Transverse colon (tissue), 4 donors: ENCODE measurements at regions not wholly inside any gene's neighbourhood (a gene's known extent, or its start where the extent isn't known, plus 50 kb on each side); places are given as distances from the start of the nearest gene placed in this dataset.

Experiments
- DNase-seq: peaks from one replicate; pipeline ENCODE4 v3.0.0-alpha.2; 2019
- H3K27ac ChIP-seq, 4 donors: fragments of 200-600 bp; sonication (generic); 2 replicates each; pipeline ENCODE4 v1.5.1; 2016 to 2018; ENCODE audit warnings: inconsistent platforms in 4 of 4
- H3K27me3 ChIP-seq: fragments of 200-600 bp; sonication (generic); 2 replicates; pipeline ENCODE4 v1.5.1; 2017; ENCODE audit warnings: inconsistent platforms
- H3K36me3 ChIP-seq, 4 donors: fragments of 200-600 bp; sonication (generic); 2 replicates each; pipeline ENCODE4 v1.5.1; 2017 to 2019; ENCODE audit warnings: inconsistent platforms in 4 of 4
- H3K4me1 ChIP-seq, 4 donors: fragments of 200-600 bp; sonication (generic); 2 replicates each; pipeline ENCODE4 v1.5.1; 2017 to 2020; ENCODE audit warnings: inconsistent platforms in 4 of 4
- H3K4me3 ChIP-seq, 4 donors: fragments of 200-600 bp; sonication (generic); 1 replicate in 1 of 4; 2 replicates in 3 of 4; pipeline versions ENCODE4 v1.5.1 to v1.6.1; 2017 to 2019; ENCODE audit warnings: inconsistent platforms in 4 of 4
- H3K9me3 ChIP-seq, 2 donors: fragments of 200-600 bp; sonication (generic); 2 replicates each; pipeline ENCODE4 v1.5.1; 2017 to 2019; ENCODE audit warnings: inconsistent platforms in 2 of 2
- CTCF ChIP-seq, 5 experiments: fragments of 200-600 bp in 3 of 5; fragments of 450-650 bp in 2 of 5; sonication (generic) in 3 of 5; IDR thresholded peaks; 1 replicate in 2 of 5; 2 replicates in 3 of 5; pipeline ENCODE4 v1.5.1; 2016 to 2017; ENCODE audit warnings: antibody characterized with exemption in 5 of 5, inconsistent platforms in 3 of 5, mild to moderate bottlenecking in 2 of 5, moderate library complexity in 1 of 5
- EP300 ChIP-seq: sonication (generic); formaldehyde crosslinking; IDR thresholded peaks from one replicate; pipeline ENCODE4 v1.6.1; 2017; ENCODE audit warnings: antibody characterized with exemption, low read depth
- POLR2A ChIP-seq: fragments of 450-650 bp; IDR thresholded peaks from one replicate; pipeline ENCODE4 v1.6.1; 2016; ENCODE audit warnings: antibody characterized with exemption, mild to moderate bottlenecking, moderate library complexity
- POLR2AphosphoS5 ChIP-seq, 3 donors: sonication (generic); formaldehyde crosslinking; IDR thresholded peaks; one replicate each; pipeline ENCODE4 v1.6.1; 2016; ENCODE audit warnings: antibody characterized with exemption in 3 of 3
- WGBS, 2 donors: methylation state at CpG; one replicate each; pipeline ENCODE4 v1.1.5; 2018; ENCODE audit warnings: low coverage in 1 of 2; 5-methylcytosine and 5-hydroxymethylcytosine counted together
- in situ Hi-C, 4 donors: fragments of 200-750 bp; cut with MboI; loops; one replicate each; pipeline versions ENCODE4 v1.15.0 to v1.15.1; 2017; ENCODE audit warnings: low sequenced_read_pairs in 3 of 4, low pct_ligation_motif_present in 1 of 4, low pct_unique_long_range_greater_than_20kb in 1 of 4
- intact Hi-C: fragments of 100-400 bp; cut with DNase I; formaldehyde crosslinking; loops from one replicate; pipeline ENCODE4 v1.15.1; 2023; ENCODE audit warnings: low total_unique reads

DNA sequence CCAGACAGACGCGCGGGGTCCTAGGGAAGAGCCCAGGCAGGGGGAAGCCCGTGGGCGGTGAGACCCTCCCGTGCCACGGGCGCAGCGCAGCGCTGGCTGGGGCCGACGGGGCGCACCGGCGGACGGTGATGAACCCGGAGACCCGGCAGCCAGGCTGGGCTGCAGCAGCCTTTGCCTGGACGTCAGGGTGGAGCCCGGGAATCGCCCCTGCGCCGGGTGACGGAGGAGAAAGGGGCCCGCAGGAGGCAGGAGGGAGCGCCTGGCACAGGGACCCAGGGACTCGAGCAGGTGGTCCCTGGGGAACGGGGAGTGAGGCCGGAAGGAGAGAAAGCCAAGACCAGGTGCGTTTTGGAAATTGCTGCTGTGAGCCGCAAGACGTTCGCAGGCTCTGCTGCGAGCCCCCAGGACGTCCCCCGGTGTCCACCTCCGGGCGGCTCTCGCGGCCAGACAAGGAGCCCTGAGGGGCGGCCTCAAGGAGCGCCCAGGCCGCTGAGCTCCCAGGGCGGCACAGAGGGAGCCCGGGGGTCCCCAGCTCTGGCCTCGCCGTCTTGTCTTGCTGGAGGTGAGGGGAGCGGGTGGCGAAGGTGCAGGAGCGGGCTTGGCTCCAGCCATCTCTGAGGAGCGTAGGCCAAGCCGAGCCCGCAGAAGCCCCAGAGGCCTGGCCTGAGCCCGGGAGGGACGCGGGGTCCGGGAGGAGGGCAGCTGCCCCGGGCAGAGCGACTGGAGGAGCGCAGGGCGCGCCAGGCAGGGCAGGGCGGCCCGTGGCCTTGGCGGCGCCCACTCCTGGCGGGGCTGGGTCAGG is 191.2 kb upstream of the PDE10A start:
- no peak for TF ChIP-seq POLR2AphosphoS5 (IDR thresholded peaks at IDR 0.05)
- no peak for TF ChIP-seq EP300
- TF ChIP-seq CTCF (IDR thresholded peaks at IDR 0.05) = no peak
- no peak for TF ChIP-seq POLR2A
- DNase-seq = no peak
- 29% methylated on average over 55 of the region's 67 CpGs; no CpG with 5 or more reads in 1 of the 2 donors for WGBS, 2 donors
- Histone ChIP-seq H3K4me1 (peaks cover 0 to 4% (median 0%) of the 10 kb centered on the region in 4 donors), H3K27me3 (peaks cover 39% of the 10 kb centered on the region), H3K36me3 (no peaks in the 10 kb centered on the region), H3K9me3 (no peaks in the 10 kb centered on the region), H3K4me3 (no peak overlapping the region), H3K27ac (no peak overlapping the region)
- intact Hi-C loops = loop anchor here (5.0 kb wide), 1 partner anchor 127 kb away; no protein-coding TSS in a partner anchor
- in situ Hi-C loops = loop anchor here in 2 of 4 donors (5.0 to 25.0 kb wide), 2 partner anchors 122 to 417 kb away; no protein-coding TSS in a partner anchor

- intact Hi-C loops (loop anchor here (5.0 kb wide), 1 partner anchor 125 kb away; no protein-coding TSS in a partner anchor), in situ Hi-C loops (loop anchor here in 2 of 4 donors (5.0 to 25.0 kb wide), 2 partner anchors 120 to 415 kb away; no protein-coding TSS in a partner anchor)
- DNase-seq = no peak
- TF ChIP-seq POLR2A (no peak), POLR2AphosphoS5 (IDR thresholded peaks at IDR 0.05) (no peak), CTCF (IDR thresholded peaks at IDR 0.05) (no peak), EP300 (no peak)
- Histone ChIP-seq H3K4me1 (peaks cover 0 to 7% (median 1%) of the 10 kb centered on the region in 4 donors), H3K36me3 (no peaks in the 10 kb centered on the region), H3K27me3 (peaks cover 33% of the 10 kb centered on the region), H3K4me3 (no peak overlapping the region), H3K27ac (no peak overlapping the region), H3K9me3 (no peaks in the 10 kb centered on the region)
- 75 to 88% methylated on average over 8 to 10 of the region's 10 CpGs for WGBS, 2 donors
Measured at GRCh38 chr6:165852676-165853075, 189.6 kb upstream of the PDE10A start.

DNA sequence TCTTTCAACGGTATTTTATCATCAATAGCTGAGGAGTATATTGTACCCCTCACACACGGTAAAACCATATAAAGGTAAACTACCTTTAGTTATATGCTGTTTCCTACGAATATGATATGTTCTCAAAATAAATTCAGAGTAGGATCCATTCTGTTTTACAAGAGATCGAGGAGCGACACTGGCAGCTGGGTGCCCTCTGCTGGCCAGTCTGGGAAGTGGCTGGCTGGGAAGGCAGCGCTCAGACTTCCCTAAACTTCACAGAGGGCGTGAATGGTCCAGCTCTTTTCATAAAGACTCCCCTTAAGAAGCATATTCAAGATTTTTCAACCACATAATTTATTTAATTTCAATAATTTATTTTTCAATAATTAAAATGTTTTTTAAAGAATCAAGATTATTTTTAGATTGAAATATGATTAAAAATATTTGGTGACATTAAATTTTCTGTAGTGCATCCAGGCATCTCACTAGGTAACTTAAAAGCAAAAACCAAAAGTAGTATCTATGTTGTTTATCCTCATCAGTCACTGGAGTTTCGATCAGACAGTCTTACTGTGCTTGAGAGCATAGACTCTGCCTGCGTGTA is 187.5 kb upstream of the PDE10A start:
- Histone ChIP-seq H3K27me3 (peaks cover 33% of the 10 kb centered on the region), H3K36me3 (no peaks in the 10 kb centered on the region), H3K4me1 (peaks cover 3 to 25% (median 17%) of the 10 kb centered on the region in 4 donors), H3K27ac (no peak overlapping the region), H3K4me3 (no peak overlapping the region), H3K9me3 (no peaks in the 10 kb centered on the region)
- intact Hi-C loops = loop anchor here (5.0 kb wide), 1 partner anchor 123 kb away; no protein-coding TSS in a partner anchor
- in situ Hi-C loops = loop anchor here in 2 of 4 donors (5.0 to 25.0 kb wide), 2 partner anchors 118 to 413 kb away; no protein-coding TSS in a partner anchor
- TF ChIP-seq POLR2AphosphoS5 (IDR thresholded peaks at IDR 0.05) (no peak), CTCF (IDR thresholded peaks at IDR 0.05) (peak; percentile 90 to 99 (median 97))
- DNase-seq = peak; percentile 76
- 15 to 17% methylated on average over 9 of the region's 9 CpGs for WGBS, 2 donors
